ENCODE measurements at regions not wholly inside any gene's neighbourhood (a gene's known extent, or its start where the extent isn't known, plus 50 kb on each side); places are given as distances from the start of the nearest gene placed in this dataset.
"Not testable (repeated sequence)": the region's sequence is repeated elsewhere in the genome, so short reads cannot be mapped to it uniquely, and the experiment has no call there.

GRCh38 chr11:67826951-67827296, 152.5 kb upstream of the ALDH3B2 start:
- not testable (repeated sequence) for TF ChIP-seq CTCF (conservative IDR thresholded peaks at IDR 0.05); ZFX (IDR thresholded peaks at IDR 0.05)

Data from C4-2B (cell line).